Activated naive CD8-positive, alpha-beta T cell treated with anti-CD3 and anti-CD28 coated beads for 36 hours (primary cell): ENCODE measurements at regions not wholly inside any gene's neighbourhood (a gene's known extent, or its start where the extent isn't known, plus 50 kb on each side); places are given as distances from the start of the nearest gene placed in this dataset.

Experiments used
- DNase-seq: peaks from one replicate; pipeline ENCODE4 v3.0.0; 2021
- H3K27ac Mint-ChIP-seq: one replicate; pipeline ENCODE4 v1.8.0; 2022; ENCODE audit warnings: mild to moderate bottlenecking, moderate library complexity, mixed read lengths
- H3K27me3 Mint-ChIP-seq: one replicate; pipeline ENCODE4 v1.8.0; 2022; ENCODE audit warnings: mild to moderate bottlenecking, mixed read lengths
- H3K36me3 Mint-ChIP-seq: one replicate; pipeline ENCODE4 v1.8.0; 2021; ENCODE audit warnings: mild to moderate bottlenecking, mixed read lengths
- H3K4me1 Mint-ChIP-seq: one replicate; pipeline ENCODE4 v1.8.0; 2021; ENCODE audit warnings: mixed read lengths
- H3K4me3 Mint-ChIP-seq: one replicate; pipeline ENCODE4 v1.8.0; 2022; ENCODE audit warnings: mild to moderate bottlenecking, moderate library complexity, mixed read lengths
- H3K9me3 Mint-ChIP-seq: one replicate; pipeline ENCODE4 v1.8.0; 2022; ENCODE audit warnings: mixed read lengths

DNA sequence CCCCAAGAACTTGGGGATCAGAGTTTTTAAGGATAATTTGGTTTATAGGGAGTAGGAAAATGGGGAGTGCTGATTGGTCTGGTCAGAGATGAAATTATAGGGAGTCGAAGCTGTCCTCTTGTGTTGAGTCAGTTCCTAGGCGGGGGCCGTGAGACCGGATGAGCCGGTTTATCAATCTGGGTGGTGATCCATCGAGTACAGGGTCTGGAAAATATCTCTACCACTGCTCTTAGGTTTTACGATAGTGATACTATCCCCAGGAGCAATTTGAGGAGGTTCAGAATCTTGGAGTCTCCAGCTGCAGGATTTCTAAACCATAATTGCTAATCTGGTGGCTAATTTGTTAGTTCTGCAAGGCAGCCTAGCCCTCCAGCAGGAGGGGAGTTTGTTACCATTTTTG is 403.4 kb downstream of the CDH11 start:
- no peaks in the 10 kb centered on the region for H3K27me3 Mint-ChIP-seq
- no peak overlapping the region for H3K27ac Mint-ChIP-seq
- no peak for DNase-seq
- H3K36me3 Mint-ChIP-seq: no peaks in the 10 kb centered on the region
- H3K4me3 Mint-ChIP-seq: no peak overlapping the region
- H3K4me1 Mint-ChIP-seq: no peaks in the 10 kb centered on the region
- peaks cover 13% of the 10 kb centered on the region for H3K9me3 Mint-ChIP-seq

DNA sequence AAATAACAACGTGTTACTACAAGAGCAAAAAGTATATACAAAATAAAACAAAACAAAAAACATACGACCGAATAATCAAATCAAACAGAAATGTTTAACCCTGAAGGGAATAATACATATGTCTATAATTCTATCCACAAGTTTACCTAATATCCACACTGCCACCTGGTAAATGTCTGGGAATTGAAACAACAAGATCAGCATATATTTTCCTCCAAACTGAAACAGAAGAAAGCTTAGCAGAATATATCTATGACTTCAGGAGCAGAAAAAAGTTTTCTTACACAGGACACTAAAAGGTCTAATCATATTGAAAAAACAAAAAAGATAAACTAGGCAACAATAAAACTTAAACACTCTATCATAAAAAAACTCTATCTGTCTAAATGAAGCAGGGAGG is 404.0 kb downstream of the CDH11 start:
- Mint-ChIP-seq H3K4me1 (no peaks in the 10 kb centered on the region), H3K27ac (no peak overlapping the region), H3K27me3 (no peaks in the 10 kb centered on the region), H3K36me3 (no peaks in the 10 kb centered on the region), H3K9me3 (peaks cover 13% of the 10 kb centered on the region), H3K4me3 (no peak overlapping the region)
- no peak for DNase-seq

- Mint-ChIP-seq H3K9me3 (peaks cover 13% of the 10 kb centered on the region), H3K4me3 (no peak overlapping the region), H3K27ac (no peak overlapping the region), H3K4me1 (no peaks in the 10 kb centered on the region), H3K36me3 (no peaks in the 10 kb centered on the region), H3K27me3 (no peaks in the 10 kb centered on the region)
- no peak for DNase-seq
These were observed 406.2 kb downstream of the CDH11 start for GRCh38 chr16:64715624-64716023.

GRCh38 chr16:64712026-64712425 is 409.8 kb downstream of the CDH11 start:
- Mint-ChIP-seq H3K27me3 (no peaks in the 10 kb centered on the region), H3K9me3 (peaks cover 17% of the 10 kb centered on the region), H3K4me3 (no peak overlapping the region), H3K4me1 (no peaks in the 10 kb centered on the region), H3K27ac (no peak overlapping the region), H3K36me3 (no peaks in the 10 kb centered on the region)
- DNase-seq: no peak

- no peaks in the 10 kb centered on the region for H3K27me3 Mint-ChIP-seq
- H3K9me3 Mint-ChIP-seq: peaks cover 16% of the 10 kb centered on the region
- H3K27ac Mint-ChIP-seq: no peak overlapping the region
- H3K4me1 Mint-ChIP-seq: no peaks in the 10 kb centered on the region
- H3K36me3 Mint-ChIP-seq: no peaks in the 10 kb centered on the region
- DNase-seq: no peak
- no peak overlapping the region for H3K4me3 Mint-ChIP-seq
These were observed 410.3 kb downstream of the CDH11 start for GRCh38 chr16:64711596-64711995.

DNA sequence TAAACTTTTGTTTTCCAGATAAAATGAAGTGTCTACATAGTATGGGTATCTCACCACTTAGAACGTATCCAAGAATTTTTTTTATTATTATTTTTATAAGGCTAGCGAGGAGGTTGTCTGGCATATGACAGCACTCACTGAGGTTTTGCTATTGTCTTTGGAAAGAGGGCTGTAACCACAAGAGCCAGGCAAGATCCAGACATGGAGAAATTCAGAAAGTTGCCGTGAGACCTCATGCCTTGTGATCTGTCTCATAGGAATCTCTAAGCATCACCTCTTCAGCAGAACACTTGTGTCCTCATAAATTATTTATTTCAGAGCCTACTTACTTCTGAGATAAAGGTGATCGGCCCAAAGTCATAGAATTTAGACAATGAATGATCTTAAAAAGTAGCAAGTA is 410.8 kb downstream of the CDH11 start:
- peaks cover 12% of the 10 kb centered on the region for H3K9me3 Mint-ChIP-seq
- H3K27me3 Mint-ChIP-seq: no peaks in the 10 kb centered on the region
- no peak overlapping the region for H3K4me3 Mint-ChIP-seq
- H3K27ac Mint-ChIP-seq: no peak overlapping the region
- no peaks in the 10 kb centered on the region for H3K4me1 Mint-ChIP-seq
- no peaks in the 10 kb centered on the region for H3K36me3 Mint-ChIP-seq
- DNase-seq: no peak

GRCh38 chr16:64705443-64705842 is 416.4 kb downstream of the CDH11 start:
- Mint-ChIP-seq H3K36me3 (no peaks in the 10 kb centered on the region), H3K4me1 (no peaks in the 10 kb centered on the region), H3K4me3 (no peak overlapping the region), H3K9me3 (peaks cover 13% of the 10 kb centered on the region), H3K27me3 (no peaks in the 10 kb centered on the region), H3K27ac (no peak overlapping the region)
- no peak for DNase-seq

DNA sequence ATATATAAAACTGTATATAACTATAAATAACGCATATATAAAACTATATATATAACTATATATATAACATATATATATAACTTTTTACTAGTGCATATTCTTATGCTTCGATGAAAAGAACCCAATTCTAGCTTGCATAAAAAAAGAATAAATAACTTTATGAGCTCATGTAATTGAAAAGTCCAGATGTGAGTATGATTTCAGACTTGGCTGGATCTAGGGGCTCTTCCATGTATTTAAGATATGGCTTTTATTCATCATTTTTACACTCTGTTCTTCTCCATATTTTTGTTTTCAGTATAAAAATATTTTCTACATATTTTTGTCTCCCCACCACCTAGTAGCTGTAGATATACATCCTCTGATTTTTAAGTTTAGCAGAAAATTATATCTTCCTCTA is 417.5 kb downstream of the CDH11 start:
- no peaks in the 10 kb centered on the region for H3K36me3 Mint-ChIP-seq
- H3K9me3 Mint-ChIP-seq: peaks cover 8% of the 10 kb centered on the region
- no peak overlapping the region for H3K27ac Mint-ChIP-seq
- no peak overlapping the region for H3K4me3 Mint-ChIP-seq
- H3K27me3 Mint-ChIP-seq: no peaks in the 10 kb centered on the region
- H3K4me1 Mint-ChIP-seq: no peaks in the 10 kb centered on the region
- no peak for DNase-seq

DNA sequence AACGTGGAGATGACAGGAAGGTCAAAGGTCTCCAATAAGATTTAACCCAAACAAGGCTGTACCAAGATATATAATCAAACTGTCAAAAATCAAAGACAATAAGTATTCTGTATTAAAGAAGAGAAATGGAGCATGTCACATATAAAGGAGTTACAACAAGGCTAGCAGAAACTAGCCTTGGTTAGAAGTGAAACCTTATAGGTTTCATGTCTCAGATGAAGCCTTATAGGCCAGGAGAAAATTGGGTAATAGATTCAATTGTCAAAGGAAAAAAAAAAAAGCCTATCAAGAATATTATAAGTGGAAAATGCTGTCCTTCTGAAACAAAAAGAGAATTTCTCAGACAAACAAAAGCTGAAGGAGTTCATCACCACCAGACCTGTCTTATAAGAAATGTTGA is 419.4 kb downstream of the CDH11 start:
- H3K9me3 Mint-ChIP-seq: peaks cover 8% of the 10 kb centered on the region
- no peaks in the 10 kb centered on the region for H3K27me3 Mint-ChIP-seq
- H3K4me3 Mint-ChIP-seq: no peak overlapping the region
- H3K4me1 Mint-ChIP-seq: no peaks in the 10 kb centered on the region
- no peak for DNase-seq
- H3K27ac Mint-ChIP-seq: no peak overlapping the region
- no peaks in the 10 kb centered on the region for H3K36me3 Mint-ChIP-seq

DNA sequence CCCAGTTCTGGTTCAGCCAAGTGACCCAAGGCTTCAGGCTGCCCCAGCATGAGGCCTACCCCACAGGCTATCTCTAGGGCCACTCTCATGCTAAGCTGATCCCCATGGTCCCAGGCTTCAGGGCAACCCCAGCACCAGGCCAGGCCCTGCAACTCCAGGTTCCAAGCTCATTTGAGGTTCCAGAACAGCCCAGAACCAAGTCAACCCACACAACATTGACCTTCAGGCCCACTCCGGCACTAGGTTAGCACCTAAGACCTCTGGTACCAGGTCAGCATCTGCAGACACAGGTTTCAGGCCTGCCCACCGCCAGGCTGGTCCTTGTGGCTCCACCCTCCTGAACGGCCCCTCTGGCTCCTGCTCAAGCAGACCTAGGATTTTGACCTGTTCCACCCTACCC is 421.2 kb downstream of the CDH11 start:
- DNase-seq: no peak
- H3K4me3 Mint-ChIP-seq: no peak overlapping the region

GRCh38 chr16:64696866-64697265 is 425.0 kb downstream of the CDH11 start:
- Mint-ChIP-seq H3K4me3 (no peak overlapping the region), H3K9me3 (peaks cover 8% of the 10 kb centered on the region), H3K4me1 (no peaks in the 10 kb centered on the region), H3K36me3 (no peaks in the 10 kb centered on the region), H3K27ac (no peak overlapping the region), H3K27me3 (no peaks in the 10 kb centered on the region)
- DNase-seq: no peak

More for the DNA sequence above, 421.2 kb downstream of the CDH11 start:
- H3K9me3 Mint-ChIP-seq: peaks cover 10% of the 10 kb centered on the region
- no peaks in the 10 kb centered on the region for H3K27me3 Mint-ChIP-seq
- H3K36me3 Mint-ChIP-seq: no peaks in the 10 kb centered on the region
- no peaks in the 10 kb centered on the region for H3K4me1 Mint-ChIP-seq
- H3K27ac Mint-ChIP-seq: no peak overlapping the region

GRCh38 chr16:64695684-64696083 is 426.2 kb downstream of the CDH11 start:
- no peaks in the 10 kb centered on the region for H3K36me3 Mint-ChIP-seq
- no peaks in the 10 kb centered on the region for H3K27me3 Mint-ChIP-seq
- no peak for DNase-seq
- H3K9me3 Mint-ChIP-seq: peaks cover 6% of the 10 kb centered on the region
- H3K4me3 Mint-ChIP-seq: no peak overlapping the region
- no peak overlapping the region for H3K27ac Mint-ChIP-seq
- H3K4me1 Mint-ChIP-seq: no peaks in the 10 kb centered on the region

- Mint-ChIP-seq H3K4me3 (no peak overlapping the region), H3K36me3 (no peaks in the 10 kb centered on the region), H3K9me3 (peaks cover 6% of the 10 kb centered on the region), H3K4me1 (no peaks in the 10 kb centered on the region), H3K27ac (no peak overlapping the region), H3K27me3 (no peaks in the 10 kb centered on the region)
- DNase-seq: no peak
These were observed 427.9 kb downstream of the CDH11 start for GRCh38 chr16:64693946-64694345.

DNA sequence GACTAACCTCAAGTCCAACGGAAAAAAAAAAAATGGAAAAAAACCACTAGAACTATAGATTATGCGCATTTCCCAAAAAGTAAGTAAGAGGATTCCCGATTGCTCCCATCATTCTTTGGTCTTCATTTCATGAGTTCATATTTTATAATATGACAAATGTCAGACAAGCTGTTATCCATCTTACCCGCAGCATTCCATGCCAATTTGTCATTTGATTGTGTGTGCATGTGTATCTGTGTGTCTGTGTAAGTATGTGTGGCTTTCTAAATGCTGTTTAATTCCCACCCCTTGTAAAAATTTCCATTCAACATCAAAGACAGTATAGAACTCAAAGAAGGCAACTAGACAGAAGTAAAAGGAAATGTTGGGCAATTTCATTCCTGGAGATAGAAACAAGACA is 434.1 kb downstream of the CDH11 start:
- H3K9me3 Mint-ChIP-seq: peaks cover 13% of the 10 kb centered on the region
- no peaks in the 10 kb centered on the region for H3K4me1 Mint-ChIP-seq
- no peak for DNase-seq
- H3K27me3 Mint-ChIP-seq: no peaks in the 10 kb centered on the region
- no peak overlapping the region for H3K4me3 Mint-ChIP-seq
- no peak overlapping the region for H3K27ac Mint-ChIP-seq
- H3K36me3 Mint-ChIP-seq: no peaks in the 10 kb centered on the region

DNA sequence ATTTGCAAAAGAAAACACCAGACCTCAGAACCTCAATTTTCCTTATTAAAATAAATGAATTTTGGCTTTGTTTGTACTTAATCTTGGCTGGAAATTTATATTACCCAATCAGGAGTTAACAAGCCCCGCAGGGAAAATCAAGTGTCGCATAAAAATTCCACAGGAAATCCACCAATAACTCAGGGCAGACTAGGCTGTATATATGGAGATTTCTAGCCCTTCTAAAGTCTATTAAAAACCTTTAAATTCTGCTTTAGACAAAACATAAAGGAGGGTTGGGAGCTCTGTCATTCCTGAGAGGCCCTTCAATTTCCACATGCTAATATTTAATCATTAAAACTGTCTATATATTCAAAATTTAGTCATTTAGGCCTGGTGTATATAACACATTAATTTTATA is 434.7 kb downstream of the CDH11 start:
- H3K9me3 Mint-ChIP-seq: peaks cover 11% of the 10 kb centered on the region
- H3K36me3 Mint-ChIP-seq: no peaks in the 10 kb centered on the region
- no peak overlapping the region for H3K27ac Mint-ChIP-seq
- no peak overlapping the region for H3K4me3 Mint-ChIP-seq
- no peaks in the 10 kb centered on the region for H3K27me3 Mint-ChIP-seq
- DNase-seq: no peak
- H3K4me1 Mint-ChIP-seq: no peaks in the 10 kb centered on the region

DNA sequence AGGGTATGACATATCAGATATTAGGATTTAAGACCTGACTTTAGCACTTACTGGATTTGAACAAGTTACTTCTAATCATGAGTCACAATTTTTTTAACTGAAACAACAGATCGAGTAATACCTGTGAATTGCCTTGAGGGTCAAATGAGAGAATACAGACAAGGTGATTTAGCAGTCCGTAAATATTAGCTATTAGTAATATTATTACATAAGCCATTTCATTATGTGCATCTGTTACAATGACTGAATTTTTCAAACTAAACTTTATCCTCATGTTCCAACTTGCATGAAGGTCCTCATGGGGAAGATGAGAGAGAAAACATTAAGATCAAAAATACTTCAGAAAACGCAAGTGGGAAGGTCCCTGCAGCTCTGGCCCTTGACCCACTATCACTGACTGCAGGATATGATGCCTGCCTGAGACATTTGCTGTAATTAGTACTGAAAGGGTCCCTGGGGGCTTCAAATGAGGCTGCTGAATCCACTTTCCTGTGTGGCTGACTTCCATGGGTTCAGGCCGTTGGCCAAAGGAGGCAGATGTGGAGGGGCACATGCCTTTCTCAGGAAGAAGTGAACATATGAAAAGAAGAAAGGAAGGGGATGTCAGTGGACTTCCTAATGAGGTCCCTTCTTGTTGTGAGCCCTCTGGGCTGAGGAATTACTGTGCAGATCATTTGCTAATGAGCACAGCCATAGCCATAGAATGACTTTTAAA is 441.7 kb downstream of the CDH11 start:
- DNase-seq: no peak
- Mint-ChIP-seq H3K27me3 (no peaks in the 10 kb centered on the region), H3K27ac (no peak overlapping the region), H3K9me3 (peaks cover 16% of the 10 kb centered on the region), H3K36me3 (no peaks in the 10 kb centered on the region), H3K4me3 (no peak overlapping the region), H3K4me1 (no peaks in the 10 kb centered on the region)
